ENCODE measurements at regions not wholly inside any gene's neighbourhood (a gene's known extent, or its start where the extent isn't known, plus 50 kb on each side); places are given as distances from the start of the nearest gene placed in this dataset.

DNA sequence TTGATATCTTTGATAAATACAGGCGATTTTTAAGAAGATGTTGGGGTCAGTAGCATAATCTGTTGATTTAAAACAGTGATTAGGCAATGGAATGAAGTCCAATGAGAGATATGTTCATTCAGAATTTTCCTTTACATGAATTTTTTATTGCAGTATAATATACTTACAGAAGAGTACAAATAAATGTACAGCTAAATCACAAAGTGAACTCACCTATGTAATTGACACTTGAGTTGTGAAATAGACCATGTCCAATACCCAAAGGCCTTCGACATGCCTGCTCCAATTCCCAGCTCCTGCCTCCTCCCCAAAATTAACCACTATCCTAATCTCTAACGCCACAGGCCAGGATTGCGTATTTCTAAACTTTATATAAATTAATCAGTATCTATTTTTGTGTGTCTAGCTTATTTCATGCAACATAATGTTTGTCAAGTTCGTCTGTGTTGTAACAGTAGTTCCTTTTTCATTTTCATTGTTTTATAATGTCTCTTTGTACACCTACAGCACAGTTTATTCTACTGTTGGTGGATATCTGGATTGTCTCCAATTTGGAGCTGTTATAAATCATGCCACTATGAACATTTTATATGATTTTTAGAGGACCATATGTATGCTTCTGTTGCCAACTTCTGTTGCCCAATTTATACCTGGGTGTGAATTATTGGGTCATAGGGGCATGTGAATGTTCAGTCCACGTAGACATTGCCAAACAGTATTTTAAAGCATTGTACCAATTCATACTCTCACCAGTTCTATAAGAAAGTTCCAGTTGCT lies 208.3 kb downstream of the TLE1 start:
- TF ChIP-seq, protein P1, sequence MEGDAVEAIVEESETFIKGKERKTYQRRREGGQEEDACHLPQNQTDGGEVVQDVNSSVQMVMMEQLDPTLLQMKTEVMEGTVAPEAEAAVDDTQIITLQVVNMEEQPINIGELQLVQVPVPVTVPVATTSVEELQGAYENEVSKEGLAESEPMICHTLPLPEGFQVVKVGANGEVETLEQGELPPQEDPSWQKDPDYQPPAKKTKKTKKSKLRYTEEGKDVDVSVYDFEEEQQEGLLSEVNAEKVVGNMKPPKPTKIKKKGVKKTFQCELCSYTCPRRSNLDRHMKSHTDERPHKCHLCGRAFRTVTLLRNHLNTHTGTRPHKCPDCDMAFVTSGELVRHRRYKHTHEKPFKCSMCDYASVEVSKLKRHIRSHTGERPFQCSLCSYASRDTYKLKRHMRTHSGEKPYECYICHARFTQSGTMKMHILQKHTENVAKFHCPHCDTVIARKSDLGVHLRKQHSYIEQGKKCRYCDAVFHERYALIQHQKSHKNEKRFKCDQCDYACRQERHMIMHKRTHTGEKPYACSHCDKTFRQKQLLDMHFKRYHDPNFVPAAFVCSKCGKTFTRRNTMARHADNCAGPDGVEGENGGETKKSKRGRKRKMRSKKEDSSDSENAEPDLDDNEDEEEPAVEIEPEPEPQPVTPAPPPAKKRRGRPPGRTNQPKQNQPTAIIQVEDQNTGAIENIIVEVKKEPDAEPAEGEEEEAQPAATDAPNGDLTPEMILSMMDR (IDR thresholded peaks at IDR 0.05): no peak
- TF ChIP-seq POLR2A (IDR thresholded peaks at IDR 0.05) (no peak), POLR2AphosphoS5 (IDR thresholded peaks at IDR 0.05; ENCODE audit: insufficient read depth in 1 of 2, low read depth in 1 of 2) (no peak)

Data from vagina (tissue), 2 donors.